Panc1 (cell line): ENCODE measurements at regions not wholly inside any gene's neighbourhood (a gene's known extent, or its start where the extent isn't known, plus 50 kb on each side); places are given as distances from the start of the nearest gene placed in this dataset.

Experiments
- ATAC-seq: fragments of 200-7000 bp; cut with Tn5 transposase; 2 replicates; pipeline ENCODE4 v1.9.1; 2020; ENCODE audit warnings: mild to moderate bottlenecking, moderate library complexity
- BruUV-seq: library from RNA; stranded (reverse); fragments of 400-500 nt; replicated peaks from 2 replicates; lab custom pipeline; 2021; lab: Mats Ljungman, UMichigan
- CTCF ChIA-PET: fragments of 300-600 bp; sonication (Branson Sonifier 250); formaldehyde crosslinking; loops from one replicate; lab custom pipeline; 2022; ENCODE audit warnings: antibody characterized with exemption; lab: Charles Lee
- POLR2A ChIA-PET: fragments of 300-600 bp; sonication (Branson Sonifier 250); formaldehyde crosslinking; loops from one replicate; lab custom pipeline; 2022; ENCODE audit warnings: antibody characterized with exemption; lab: Charles Lee
- DNase-seq: peaks from one replicate; pipeline ENCODE4 v3.0.0-alpha.2; 2010; ENCODE audit warnings: low read depth, low spot score
- H3K27ac ChIP-seq: 2 replicates; pipeline ENCODE4 v1.5.1; 2011; ENCODE audit warnings: mild to moderate bottlenecking, low read length, inconsistent platforms
- H3K27me3 ChIP-seq: fragments of 200-500 bp; sonication (Bioruptor generic); 2 replicates; pipeline ENCODE4 v1.6.0; 2014; ENCODE audit warnings: low read length, inconsistent platforms; ENCODE audit not compliant: control insufficient read depth, insufficient read depth
- H3K36me3 ChIP-seq: fragments of 200-500 bp; sonication (Bioruptor generic); 2 replicates; pipeline ENCODE4 v1.5.1; 2014; ENCODE audit warnings: inconsistent platforms, mild to moderate bottlenecking, low read length, moderate library complexity; ENCODE audit not compliant: control insufficient read depth, insufficient read depth
- H3K4me1 ChIP-seq: 2 replicates; pipeline ENCODE4 v1.5.1; 2011; ENCODE audit warnings: inconsistent platforms, mild to moderate bottlenecking, low read length, moderate library complexity; ENCODE audit not compliant: control insufficient read depth, insufficient read depth
- H3K4me3 ChIP-seq, 2 experiments: 2 replicates each; pipeline ENCODE4 v1.5.1; 2011 to 2012; ENCODE audit warnings: low read depth in 2 of 2, low read length in 2 of 2, mild to moderate bottlenecking in 2 of 2, inconsistent platforms in 1 of 2, moderate library complexity in 1 of 2
- H3K9me3 ChIP-seq: fragments of 200-500 bp; sonication (Bioruptor generic); 2 replicates; pipeline ENCODE4 v1.5.1; 2014; ENCODE audit warnings: low read depth, mild to moderate bottlenecking, inconsistent platforms, low read length, moderate library complexity; ENCODE audit not compliant: control insufficient read depth, insufficient read depth
- POLR2AphosphoS5 ChIP-seq: IDR thresholded peaks from 2 replicates; pipeline ENCODE4 v1.6.1; 2012; ENCODE audit warnings: mild to moderate bottlenecking, low read depth, low read length, moderate library complexity
- SIN3A ChIP-seq: IDR thresholded peaks from 2 replicates; pipeline ENCODE4 v1.6.1; 2012; ENCODE audit warnings: low read depth, mild to moderate bottlenecking, low read length, moderate library complexity, borderline replicate concordance; ENCODE audit not compliant: insufficient read depth
- TCF7L2 ChIP-seq: IDR thresholded peaks from 2 replicates; pipeline ENCODE4 v1.6.1; 2011; ENCODE audit warnings: mild to moderate bottlenecking, low read depth, low read length, inconsistent platforms
- in situ Hi-C: cut with HindIII; loops from 2 replicates; pipeline ENCODE4 v1.10.0; 2016; ENCODE audit warnings: low sequenced_read_pairs, low pct_unique_long_range_greater_than_20kb
- intact Hi-C: fragments of 100-400 bp; cut with micrococcal nuclease; formaldehyde crosslinking; loops from one replicate; pipeline ENCODE4 v1.10.0; 2022; ENCODE audit not compliant: unreplicated experiment
- TF ChIP-seq, protein P1 (sequence below), 2 experiments: IDR thresholded peaks; 2 replicates each; pipeline ENCODE4 v1.6.1; 2011 to 2012; ENCODE audit warnings: low read depth in 2 of 2, control low read depth in 1 of 2, low read length in 1 of 2, mild to moderate bottlenecking in 1 of 2, moderate library complexity in 1 of 2; ENCODE audit not compliant: insufficient read depth in 1 of 2
- TF ChIP-seq, protein P2 (sequence below): fragments of 450-650 bp; IDR thresholded peaks from 2 replicates; pipeline ENCODE4 v1.5.1; 2017; ENCODE audit warnings: mild to moderate bottlenecking

DNA sequence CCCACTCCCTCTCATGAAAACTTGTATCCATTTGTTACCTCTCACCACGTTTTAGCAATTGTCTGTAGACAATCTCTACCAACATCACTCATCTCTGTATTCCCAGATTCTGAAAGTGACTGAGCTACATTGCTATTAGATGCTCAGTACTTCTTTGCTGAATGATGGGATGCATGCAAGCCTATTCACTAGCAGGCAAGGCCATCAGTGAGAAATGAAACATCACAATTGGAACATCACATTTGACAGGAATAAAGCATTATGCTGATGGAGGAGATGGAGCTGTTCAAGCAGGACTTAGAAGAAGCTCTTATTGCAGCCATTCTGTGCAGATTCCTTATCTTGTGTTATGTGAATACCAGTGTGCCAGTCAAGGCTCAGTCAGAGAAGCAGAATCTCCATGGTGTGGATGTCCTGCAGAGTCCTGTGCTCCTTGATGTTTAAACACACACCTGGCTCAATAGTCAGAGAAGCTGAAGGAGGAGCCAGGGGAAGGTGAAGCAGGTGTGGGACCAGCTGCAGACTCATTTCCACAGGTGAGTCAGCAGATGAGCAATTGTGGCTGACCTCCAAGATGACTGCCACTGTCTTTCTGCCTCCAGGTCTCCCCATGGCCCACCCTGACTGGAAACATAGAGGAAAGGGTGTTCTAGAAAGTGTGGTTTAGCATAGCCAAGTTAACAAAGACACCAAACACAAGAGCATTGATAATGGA is 965.5 kb downstream of the GRID1 start:
- intact Hi-C loops (no loop called here), in situ Hi-C loops (no loop called here)
- Histone ChIP-seq H3K36me3 (no peaks in the 10 kb centered on the region), H3K4me3 (no peak overlapping the region), H3K9me3 (no peaks in the 10 kb centered on the region), H3K4me1 (no peaks in the 10 kb centered on the region), H3K27me3 (no peaks in the 10 kb centered on the region), H3K27ac (no peak overlapping the region)
- TF ChIP-seq TCF7L2 (no peak), POLR2AphosphoS5 (no peak), SIN3A (no peak)
- TF ChIP-seq, protein P1, sequence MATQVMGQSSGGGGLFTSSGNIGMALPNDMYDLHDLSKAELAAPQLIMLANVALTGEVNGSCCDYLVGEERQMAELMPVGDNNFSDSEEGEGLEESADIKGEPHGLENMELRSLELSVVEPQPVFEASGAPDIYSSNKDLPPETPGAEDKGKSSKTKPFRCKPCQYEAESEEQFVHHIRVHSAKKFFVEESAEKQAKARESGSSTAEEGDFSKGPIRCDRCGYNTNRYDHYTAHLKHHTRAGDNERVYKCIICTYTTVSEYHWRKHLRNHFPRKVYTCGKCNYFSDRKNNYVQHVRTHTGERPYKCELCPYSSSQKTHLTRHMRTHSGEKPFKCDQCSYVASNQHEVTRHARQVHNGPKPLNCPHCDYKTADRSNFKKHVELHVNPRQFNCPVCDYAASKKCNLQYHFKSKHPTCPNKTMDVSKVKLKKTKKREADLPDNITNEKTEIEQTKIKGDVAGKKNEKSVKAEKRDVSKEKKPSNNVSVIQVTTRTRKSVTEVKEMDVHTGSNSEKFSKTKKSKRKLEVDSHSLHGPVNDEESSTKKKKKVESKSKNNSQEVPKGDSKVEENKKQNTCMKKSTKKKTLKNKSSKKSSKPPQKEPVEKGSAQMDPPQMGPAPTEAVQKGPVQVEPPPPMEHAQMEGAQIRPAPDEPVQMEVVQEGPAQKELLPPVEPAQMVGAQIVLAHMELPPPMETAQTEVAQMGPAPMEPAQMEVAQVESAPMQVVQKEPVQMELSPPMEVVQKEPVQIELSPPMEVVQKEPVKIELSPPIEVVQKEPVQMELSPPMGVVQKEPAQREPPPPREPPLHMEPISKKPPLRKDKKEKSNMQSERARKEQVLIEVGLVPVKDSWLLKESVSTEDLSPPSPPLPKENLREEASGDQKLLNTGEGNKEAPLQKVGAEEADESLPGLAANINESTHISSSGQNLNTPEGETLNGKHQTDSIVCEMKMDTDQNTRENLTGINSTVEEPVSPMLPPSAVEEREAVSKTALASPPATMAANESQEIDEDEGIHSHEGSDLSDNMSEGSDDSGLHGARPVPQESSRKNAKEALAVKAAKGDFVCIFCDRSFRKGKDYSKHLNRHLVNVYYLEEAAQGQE (IDR thresholded peaks at IDR 0.05; ENCODE audit: insufficient read depth in 1 of 2, low read depth in 2 of 2, low read length in 1 of 2), result no peak
- TF ChIP-seq, protein P2, sequence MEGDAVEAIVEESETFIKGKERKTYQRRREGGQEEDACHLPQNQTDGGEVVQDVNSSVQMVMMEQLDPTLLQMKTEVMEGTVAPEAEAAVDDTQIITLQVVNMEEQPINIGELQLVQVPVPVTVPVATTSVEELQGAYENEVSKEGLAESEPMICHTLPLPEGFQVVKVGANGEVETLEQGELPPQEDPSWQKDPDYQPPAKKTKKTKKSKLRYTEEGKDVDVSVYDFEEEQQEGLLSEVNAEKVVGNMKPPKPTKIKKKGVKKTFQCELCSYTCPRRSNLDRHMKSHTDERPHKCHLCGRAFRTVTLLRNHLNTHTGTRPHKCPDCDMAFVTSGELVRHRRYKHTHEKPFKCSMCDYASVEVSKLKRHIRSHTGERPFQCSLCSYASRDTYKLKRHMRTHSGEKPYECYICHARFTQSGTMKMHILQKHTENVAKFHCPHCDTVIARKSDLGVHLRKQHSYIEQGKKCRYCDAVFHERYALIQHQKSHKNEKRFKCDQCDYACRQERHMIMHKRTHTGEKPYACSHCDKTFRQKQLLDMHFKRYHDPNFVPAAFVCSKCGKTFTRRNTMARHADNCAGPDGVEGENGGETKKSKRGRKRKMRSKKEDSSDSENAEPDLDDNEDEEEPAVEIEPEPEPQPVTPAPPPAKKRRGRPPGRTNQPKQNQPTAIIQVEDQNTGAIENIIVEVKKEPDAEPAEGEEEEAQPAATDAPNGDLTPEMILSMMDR, result no peak
- DNase-seq (no peak), ATAC-seq (no peak)
- no TSS peak for BruUV-seq
- ChIA-PET CTCF (no interaction called here), POLR2A (no interaction called here)

DNA sequence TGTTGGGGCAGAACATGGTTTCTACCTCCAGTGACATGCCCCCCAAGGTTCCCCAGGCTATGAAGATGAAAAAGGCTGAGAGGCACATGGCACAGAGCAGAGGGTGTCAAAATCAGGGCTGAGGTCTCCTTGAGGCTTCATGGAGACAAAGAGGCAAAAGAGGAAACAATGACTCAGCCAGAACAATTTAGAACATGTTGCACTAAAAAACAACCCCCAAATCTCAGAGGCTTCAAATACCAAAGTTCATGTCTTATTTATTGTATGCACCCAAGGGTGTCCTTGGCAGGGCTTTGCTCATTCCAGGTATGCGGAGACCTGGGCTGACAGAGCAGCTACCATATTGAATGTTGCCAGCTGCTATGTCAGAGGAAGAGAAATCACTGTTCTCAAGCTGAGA is 964.1 kb downstream of the GRID1 start:
- no peaks in the 10 kb centered on the region for H3K27me3 ChIP-seq
- no peak overlapping the region for H3K4me3 ChIP-seq
- no peak overlapping the region for H3K27ac ChIP-seq
- no peaks in the 10 kb centered on the region for H3K9me3 ChIP-seq
- H3K4me1 ChIP-seq, result no peaks in the 10 kb centered on the region
- in situ Hi-C loops (no loop called here), intact Hi-C loops (no loop called here)
- no peak for ATAC-seq
- H3K36me3 ChIP-seq, result no peaks in the 10 kb centered on the region
- CTCF ChIA-PET, result no interaction called here
- DNase-seq, result no peak
- no TSS peak for BruUV-seq
- POLR2A ChIA-PET, result no interaction called here
- TF ChIP-seq, protein P1 (IDR thresholded peaks at IDR 0.05; ENCODE audit: insufficient read depth in 1 of 2, low read depth in 2 of 2, low read length in 1 of 2), result no peak
- TF ChIP-seq TCF7L2, result no peak
- TF ChIP-seq, protein P2, result no peak
